OCI-LY1 (cell line): ENCODE measurements at regions not wholly inside any gene's neighbourhood (a gene's known extent, or its start where the extent isn't known, plus 50 kb on each side); places are given as distances from the start of the nearest gene placed in this dataset.

Experiments
- H2AFZ ChIP-seq: fragments of 200-600 bp; sonication (generic), shearing (Covaris generic); 2 replicates; pipeline ENCODE4 v1.6.0; 2014; ENCODE audit warnings: antibody characterized with exemption, mild to moderate bottlenecking, low read length
- H3F3A ChIP-seq: fragments of 200-600 bp; sonication (generic), shearing (Covaris generic); 2 replicates; pipeline ENCODE4 v1.6.0; 2014; ENCODE audit warnings: mild to moderate bottlenecking, antibody characterized with exemption, low read length, moderate library complexity; ENCODE audit not compliant: insufficient read depth
- H3K27ac ChIP-seq: fragments of 200-600 bp; sonication (generic); 2 replicates; pipeline ENCODE4 v1.5.1; 2014; ENCODE audit warnings: low read length, mixed run types, mild to moderate bottlenecking, low read depth; ENCODE audit not compliant: poor library complexity, severe bottlenecking
- H3K27me3 ChIP-seq: fragments of 200-600 bp; sonication (generic); 2 replicates; pipeline ENCODE4 v1.6.0; 2014; ENCODE audit warnings: antibody characterized with exemption, mild to moderate bottlenecking, low read length, moderate library complexity; ENCODE audit not compliant: insufficient read depth
- H3K36me3 ChIP-seq: fragments of 200-600 bp; sonication (generic); 2 replicates; pipeline ENCODE4 v1.6.1; 2014; ENCODE audit warnings: mild to moderate bottlenecking, antibody characterized with exemption, low read length, moderate library complexity, mixed read lengths; ENCODE audit not compliant: insufficient read depth
- H3K4me1 ChIP-seq: fragments of 200-600 bp; sonication (generic); 2 replicates; pipeline ENCODE4 v1.5.1; 2014; ENCODE audit warnings: mild to moderate bottlenecking, low read length, moderate library complexity; ENCODE audit not compliant: insufficient read depth, severe bottlenecking
- H3K4me2 ChIP-seq: fragments of 200-600 bp; sonication (generic), shearing (Covaris generic); 2 replicates; pipeline ENCODE4 v1.6.1; 2014; ENCODE audit warnings: low read length
- H3K4me3 ChIP-seq: fragments of 200-600 bp; sonication (generic); 2 replicates; pipeline ENCODE4 v1.5.1; 2014; ENCODE audit warnings: low read length, low read depth, mild to moderate bottlenecking, mixed read lengths; ENCODE audit not compliant: poor library complexity, severe bottlenecking
- H3K79me2 ChIP-seq: fragments of 200-600 bp; shearing (Covaris generic); 2 replicates; pipeline ENCODE4 v1.6.1; 2016; ENCODE audit warnings: mixed run types, low read length, mixed read lengths; ENCODE audit not compliant: insufficient read depth
- H3K9ac ChIP-seq: fragments of 200-600 bp; sonication (generic), shearing (Covaris generic); 2 replicates; pipeline ENCODE4 v1.6.1; 2014; ENCODE audit warnings: mild to moderate bottlenecking, low read length, mixed read lengths
- H3K9me2 ChIP-seq: fragments of 200-600 bp; sonication (generic), shearing (Covaris generic); 2 replicates; pipeline ENCODE4 v1.6.1; 2014; ENCODE audit warnings: low read depth, mild to moderate bottlenecking, low read length, mixed read lengths
- H3K9me3 ChIP-seq: fragments of 200-600 bp; shearing (Covaris generic); 2 replicates; pipeline ENCODE4 v1.6.1; 2014; ENCODE audit warnings: low read length, mixed read lengths
- H4K20me1 ChIP-seq: fragments of 200-600 bp; sonication (generic), shearing (Covaris generic); 2 replicates; pipeline ENCODE4 v1.6.0; 2016; ENCODE audit warnings: mild to moderate bottlenecking, low read length; ENCODE audit not compliant: insufficient read depth
- CTCF ChIP-seq: fragments of 200-600 bp; sonication (generic), shearing (Covaris generic); IDR thresholded peaks from 2 replicates; pipeline ENCODE4 v1.5.1; 2017; ENCODE audit warnings: mild to moderate bottlenecking, antibody characterized with exemption, low read length, moderate library complexity, mixed read lengths
- EZH2 ChIP-seq: fragments of 200-600 bp; sonication (generic), shearing (Covaris generic); IDR thresholded peaks from 2 replicates; pipeline ENCODE4 v1.8.0; 2017; ENCODE audit warnings: borderline replicate concordance, mixed run types, mild to moderate bottlenecking, antibody characterized with exemption, low read length, moderate library complexity, mixed read lengths

- H3F3A ChIP-seq = no peaks in the 10 kb centered on the region
- no peak overlapping the region for H3K4me3 ChIP-seq
- H3K4me2 ChIP-seq = no peak overlapping the region
- H3K4me1 ChIP-seq = no peaks in the 10 kb centered on the region
- H3K27me3 ChIP-seq = no peaks in the 10 kb centered on the region
- H3K36me3 ChIP-seq = no peaks in the 10 kb centered on the region
- no peaks in the 10 kb centered on the region for H3K9me2 ChIP-seq
- no peaks in the 10 kb centered on the region for H3K9me3 ChIP-seq
- H3K27ac ChIP-seq = no peak overlapping the region
- no peaks in the 10 kb centered on the region for H4K20me1 ChIP-seq
- H3K79me2 ChIP-seq = no peaks in the 10 kb centered on the region
- TF ChIP-seq CTCF = no peak
- TF ChIP-seq EZH2 = no peak
- H2AFZ ChIP-seq = no peak overlapping the region
- no peak overlapping the region for H3K9ac ChIP-seq
These were observed 121.8 kb upstream of the IRX5 start for GRCh38 chr16:54808890-54809289.

GRCh38 chr16:54806881-54807360 is 123.7 kb upstream of the IRX5 start:
- Histone ChIP-seq H3K4me1 (no peaks in the 10 kb centered on the region), H3K9ac (no peak overlapping the region), H3K27me3 (no peaks in the 10 kb centered on the region), H3K4me2 (no peak overlapping the region), H3K27ac (no peak overlapping the region), H2AFZ (no peak overlapping the region), H3K36me3 (no peaks in the 10 kb centered on the region), H3K9me3 (no peaks in the 10 kb centered on the region), H3F3A (no peaks in the 10 kb centered on the region), H3K4me3 (no peak overlapping the region), H4K20me1 (no peaks in the 10 kb centered on the region), H3K79me2 (no peaks in the 10 kb centered on the region), H3K9me2 (no peaks in the 10 kb centered on the region)
- no peak for TF ChIP-seq CTCF

- Histone ChIP-seq H3K4me3 (no peak overlapping the region), H4K20me1 (no peaks in the 10 kb centered on the region), H3K9me3 (no peaks in the 10 kb centered on the region), H3F3A (no peaks in the 10 kb centered on the region), H3K9me2 (no peaks in the 10 kb centered on the region), H3K79me2 (no peaks in the 10 kb centered on the region), H3K36me3 (no peaks in the 10 kb centered on the region), H3K4me2 (no peak overlapping the region), H2AFZ (no peak overlapping the region), H3K27me3 (no peaks in the 10 kb centered on the region), H3K9ac (no peak overlapping the region), H3K4me1 (no peaks in the 10 kb centered on the region), H3K27ac (no peak overlapping the region)
- no peak for TF ChIP-seq CTCF
- no peak for TF ChIP-seq EZH2
These were observed 124.3 kb upstream of the IRX5 start for GRCh38 chr16:54806378-54806777.
